Suprapubic skin (tissue), 4 donors: ENCODE measurements at regions not wholly inside any gene's neighbourhood (a gene's known extent, or its start where the extent isn't known, plus 50 kb on each side); places are given as distances from the start of the nearest gene placed in this dataset.

Experiments
- DNase-seq, 2 donors: peaks; one replicate each; pipeline ENCODE4 v3.0.0-alpha.2; 2019; ENCODE audit warnings: low spot score in 2 of 2
- H3K27ac ChIP-seq: fragments of 200-600 bp; sonication (generic); one replicate; pipeline ENCODE4 v1.5.1; 2019
- H3K27me3 ChIP-seq: fragments of 200-600 bp; sonication (generic); one replicate; pipeline ENCODE4 v1.5.1; 2019
- H3K36me3 ChIP-seq: fragments of 200-600 bp; sonication (generic); one replicate; pipeline ENCODE4 v1.5.1; 2019
- H3K4me1 ChIP-seq: fragments of 200-600 bp; sonication (generic); one replicate; pipeline ENCODE4 v1.5.1; 2019
- H3K4me3 ChIP-seq: fragments of 200-600 bp; sonication (generic); one replicate; pipeline ENCODE4 v1.5.1; 2019; ENCODE audit warnings: mild to moderate bottlenecking
- H3K9me3 ChIP-seq: fragments of 200-600 bp; sonication (generic); one replicate; pipeline ENCODE4 v1.5.1; 2019
- EP300 ChIP-seq: sonication (generic); formaldehyde crosslinking; IDR thresholded peaks from one replicate; pipeline ENCODE4 v1.6.1; 2017; ENCODE audit warnings: antibody characterized with exemption
- POLR2A ChIP-seq, 2 donors: fragments of 450-650 bp; IDR thresholded peaks; one replicate each; pipeline ENCODE4 v1.6.1; 2017; ENCODE audit warnings: antibody characterized with exemption in 2 of 2, mild to moderate bottlenecking in 2 of 2, moderate library complexity in 2 of 2
- POLR2AphosphoS5 ChIP-seq, 3 donors: sonication (generic); formaldehyde crosslinking; IDR thresholded peaks; one replicate each; pipeline ENCODE4 v1.6.1; 2017; ENCODE audit warnings: antibody characterized with exemption in 3 of 3
- WGBS: methylation state at CpG from one replicate; pipeline ENCODE4 v1.1.5; 2018; 5-methylcytosine and 5-hydroxymethylcytosine counted together
- TF ChIP-seq, protein P1 (sequence below), 2 donors: fragments of 200-600 bp in 1 of 2; fragments of 450-650 bp in 1 of 2; sonication (generic) in 1 of 2; IDR thresholded peaks; one replicate each; pipeline ENCODE4 v1.5.1; 2016 to 2019; ENCODE audit warnings: antibody characterized with exemption in 2 of 2, mild to moderate bottlenecking in 1 of 2, moderate library complexity in 1 of 2

DNA sequence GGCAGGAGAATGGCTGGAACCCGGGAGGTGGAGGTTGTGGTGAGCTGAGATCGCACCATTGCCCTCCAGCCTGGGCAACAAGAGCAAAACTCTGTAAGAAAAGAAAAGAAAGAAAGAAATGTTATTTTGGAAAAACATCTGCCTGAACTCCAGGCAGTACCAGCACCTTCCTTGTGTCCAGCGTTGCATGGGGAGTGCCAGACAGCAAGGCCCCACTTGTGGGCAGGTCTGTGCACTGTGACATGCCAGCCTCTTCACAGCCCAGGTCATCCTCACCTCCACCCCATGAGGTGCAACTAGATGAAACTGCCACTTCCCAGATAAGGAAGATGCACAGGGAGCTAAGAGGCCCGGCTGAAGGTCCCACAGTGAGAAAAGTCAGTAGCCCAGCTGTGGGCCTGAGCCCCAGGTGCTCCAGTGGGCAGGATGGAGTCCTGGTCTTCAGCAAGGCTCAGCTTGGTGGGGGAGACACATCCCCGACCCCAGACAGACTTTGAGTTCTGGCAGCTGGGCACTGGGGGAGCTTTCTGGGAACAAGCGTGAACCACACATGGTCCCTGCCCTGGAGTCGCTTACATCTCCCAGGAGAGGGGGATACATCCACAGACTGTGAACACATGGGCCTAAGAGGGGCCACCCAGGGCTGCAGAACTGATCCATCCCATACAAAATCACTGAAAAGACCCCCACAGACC, 146.9 kb upstream of the IER5L start:
- TF ChIP-seq POLR2AphosphoS5 (IDR thresholded peaks at IDR 0.05) (no peak), POLR2A (IDR thresholded peaks at IDR 0.05) (no peak), EP300 (no peak)
- TF ChIP-seq, protein P1, sequence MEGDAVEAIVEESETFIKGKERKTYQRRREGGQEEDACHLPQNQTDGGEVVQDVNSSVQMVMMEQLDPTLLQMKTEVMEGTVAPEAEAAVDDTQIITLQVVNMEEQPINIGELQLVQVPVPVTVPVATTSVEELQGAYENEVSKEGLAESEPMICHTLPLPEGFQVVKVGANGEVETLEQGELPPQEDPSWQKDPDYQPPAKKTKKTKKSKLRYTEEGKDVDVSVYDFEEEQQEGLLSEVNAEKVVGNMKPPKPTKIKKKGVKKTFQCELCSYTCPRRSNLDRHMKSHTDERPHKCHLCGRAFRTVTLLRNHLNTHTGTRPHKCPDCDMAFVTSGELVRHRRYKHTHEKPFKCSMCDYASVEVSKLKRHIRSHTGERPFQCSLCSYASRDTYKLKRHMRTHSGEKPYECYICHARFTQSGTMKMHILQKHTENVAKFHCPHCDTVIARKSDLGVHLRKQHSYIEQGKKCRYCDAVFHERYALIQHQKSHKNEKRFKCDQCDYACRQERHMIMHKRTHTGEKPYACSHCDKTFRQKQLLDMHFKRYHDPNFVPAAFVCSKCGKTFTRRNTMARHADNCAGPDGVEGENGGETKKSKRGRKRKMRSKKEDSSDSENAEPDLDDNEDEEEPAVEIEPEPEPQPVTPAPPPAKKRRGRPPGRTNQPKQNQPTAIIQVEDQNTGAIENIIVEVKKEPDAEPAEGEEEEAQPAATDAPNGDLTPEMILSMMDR (IDR thresholded peaks at IDR 0.05): no peak
- Histone ChIP-seq H3K4me1 (peaks cover 61% of the 10 kb centered on the region), H3K36me3 (no peaks in the 10 kb centered on the region), H3K27ac (no peak overlapping the region), H3K27me3 (no peaks in the 10 kb centered on the region), H3K4me3 (no peak overlapping the region), H3K9me3 (no peaks in the 10 kb centered on the region)
- 82% methylated on average over 7 of the region's 7 CpGs for whole genome bisulfite sequencing
- peak in 1 of 2 donors; percentile 50 for DNase-seq

DNA sequence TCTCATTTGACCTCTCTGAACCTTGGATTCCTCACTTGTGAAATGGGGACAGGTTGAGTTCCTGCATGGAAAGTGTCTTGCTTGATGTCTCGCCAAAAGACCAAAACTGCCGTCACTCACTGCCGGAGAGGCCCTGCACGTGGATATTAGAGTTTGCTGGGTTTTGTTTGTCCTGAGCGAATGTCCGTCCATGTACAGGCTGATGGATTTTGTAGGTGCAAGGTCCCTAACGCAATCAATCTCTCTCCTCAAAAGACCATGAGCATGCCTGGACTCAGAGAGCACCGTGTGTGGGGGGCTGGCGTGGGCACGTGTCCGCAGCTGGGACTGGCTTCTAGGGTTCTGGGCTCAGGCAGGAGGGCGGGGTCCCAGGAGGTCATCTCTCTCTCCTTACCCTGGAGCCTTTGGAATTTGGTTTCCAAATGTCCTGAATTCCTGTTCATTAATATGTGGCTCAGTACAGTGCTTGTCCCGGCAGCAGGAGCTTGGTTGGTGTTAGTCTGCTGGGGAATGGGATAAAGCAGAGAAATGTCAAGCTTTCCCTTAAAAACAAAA, 146.0 kb upstream of the IER5L start:
- no peak overlapping the region for H3K4me3 ChIP-seq
- H3K27me3 ChIP-seq: no peaks in the 10 kb centered on the region
- DNase-seq: peak in 1 of 2 donors; percentile 51
- H3K27ac ChIP-seq: no peak overlapping the region
- TF ChIP-seq POLR2A (IDR thresholded peaks at IDR 0.05): no peak
- no peak for TF ChIP-seq POLR2AphosphoS5 (IDR thresholded peaks at IDR 0.05)
- TF ChIP-seq EP300: no peak
- TF ChIP-seq, protein P1 (IDR thresholded peaks at IDR 0.05): no peak
- 64% methylated on average over 8 of the region's 13 CpGs for WGBS
- peaks cover 70% of the 10 kb centered on the region for H3K4me1 ChIP-seq
- H3K36me3 ChIP-seq: no peaks in the 10 kb centered on the region
- no peaks in the 10 kb centered on the region for H3K9me3 ChIP-seq

DNA sequence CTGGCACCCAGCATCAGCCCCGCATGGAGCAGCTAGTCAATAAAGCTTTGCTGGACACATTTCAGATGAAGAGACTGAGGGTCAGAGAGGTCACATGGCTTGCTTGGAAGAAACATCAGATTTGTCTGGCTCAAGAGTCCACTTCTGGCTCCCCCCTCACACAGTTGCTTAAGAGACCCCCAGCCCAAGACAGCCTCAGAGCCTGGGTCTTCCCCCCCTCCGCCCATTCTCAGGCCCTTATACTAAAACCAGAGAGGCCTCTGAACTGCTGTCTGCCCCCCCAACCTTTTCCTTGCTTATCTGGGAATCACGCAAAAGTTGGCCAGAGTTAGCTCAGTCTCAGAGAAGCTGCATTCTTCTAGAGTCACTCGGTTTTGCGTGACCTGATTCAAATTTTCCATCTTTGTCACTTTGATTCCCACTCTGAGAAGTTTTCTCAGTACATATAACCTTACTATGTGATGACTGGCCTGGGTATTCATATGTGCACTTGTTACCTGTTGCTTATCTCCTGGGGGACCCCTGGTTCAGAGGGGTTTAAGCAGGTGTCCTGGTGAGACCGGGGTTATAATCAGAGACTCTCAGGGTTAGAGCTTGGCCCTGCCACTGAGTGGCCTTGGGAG, 145.4 kb upstream of the IER5L start:
- H3K9me3 ChIP-seq: no peaks in the 10 kb centered on the region
- TF ChIP-seq, protein P1 (IDR thresholded peaks at IDR 0.05): no peak
- TF ChIP-seq EP300: no peak
- no peak for TF ChIP-seq POLR2AphosphoS5 (IDR thresholded peaks at IDR 0.05)
- no peak for TF ChIP-seq POLR2A (IDR thresholded peaks at IDR 0.05)
- no peaks in the 10 kb centered on the region for H3K36me3 ChIP-seq
- H3K27ac ChIP-seq: no peak overlapping the region
- peak; percentile 50 to 73 for DNase-seq
- H3K4me3 ChIP-seq: no peak overlapping the region
- no peaks in the 10 kb centered on the region for H3K27me3 ChIP-seq
- peaks cover 72% of the 10 kb centered on the region for H3K4me1 ChIP-seq
- WGBS: 52% methylated on average over 6 of the region's 6 CpGs

DNA sequence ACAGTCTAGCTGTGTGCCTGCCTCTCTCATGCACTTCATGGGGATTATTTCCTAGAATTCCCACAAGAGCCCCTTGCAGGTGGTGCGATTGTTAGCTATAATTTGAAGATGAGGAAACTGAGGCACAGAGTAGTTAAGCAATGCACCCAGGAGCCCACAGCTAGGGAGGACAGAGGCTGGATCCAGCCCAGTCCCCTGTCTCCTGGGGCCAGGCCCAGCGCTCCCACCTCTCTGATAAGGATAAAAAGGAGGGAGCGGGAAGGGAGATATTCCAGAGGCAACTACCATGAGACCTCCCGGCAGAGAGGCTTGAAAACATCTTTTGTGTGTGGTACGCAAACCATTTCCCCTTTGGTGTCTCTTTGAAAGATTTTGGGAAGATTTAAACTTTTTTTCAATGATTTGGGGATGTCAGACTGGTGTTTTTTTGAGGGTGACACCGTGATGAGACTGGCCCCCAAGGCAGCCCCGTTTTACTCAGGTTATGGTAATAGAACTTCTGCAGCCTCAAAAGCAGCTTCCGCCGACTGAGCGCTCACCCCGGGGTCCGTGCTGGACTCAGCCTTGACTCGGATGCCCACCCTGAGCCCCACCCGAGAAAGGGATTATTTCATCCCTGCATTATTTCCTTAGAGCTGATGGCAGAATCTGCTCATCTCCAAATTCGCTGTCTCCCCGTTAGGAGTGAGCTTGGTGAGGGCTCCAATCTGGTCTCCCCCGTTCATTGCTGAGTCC, 144.7 kb upstream of the IER5L start:
- Histone ChIP-seq H3K4me1 (peaks cover 70% of the 10 kb centered on the region), H3K36me3 (no peaks in the 10 kb centered on the region), H3K9me3 (no peaks in the 10 kb centered on the region), H3K4me3 (no peak overlapping the region), H3K27ac (no peak overlapping the region), H3K27me3 (no peaks in the 10 kb centered on the region)
- WGBS: 78% methylated on average over 16 of the region's 17 CpGs
- TF ChIP-seq EP300 (no peak), POLR2A (IDR thresholded peaks at IDR 0.05) (no peak), POLR2AphosphoS5 (IDR thresholded peaks at IDR 0.05) (no peak)
- TF ChIP-seq, protein P1 (IDR thresholded peaks at IDR 0.05): no peak
- peak; percentile 34 to 65 for DNase-seq
